ENCODE measurements at regions not wholly inside any gene's neighbourhood (a gene's known extent, or its start where the extent isn't known, plus 50 kb on each side); places are given as distances from the start of the nearest gene placed in this dataset.

GRCh38 chr6:139996253-139996834 lies 621.9 kb upstream of the CITED2 start:
- Histone ChIP-seq H3K36me3 (ENCODE audit: control insufficient read depth in 2 of 2, insufficient read depth in 2 of 2, low read length in 1 of 2) (no peaks in the 10 kb centered on the region), H3K27ac (ENCODE audit: low read depth in 1 of 2, low read length in 1 of 2) (no peak overlapping the region), H3K4me1 (ENCODE audit: control insufficient read depth in 2 of 2, insufficient read depth in 2 of 2, low read length in 2 of 2) (no peaks in the 10 kb centered on the region), H3K4me3 (ENCODE audit: low read length in 2 of 2) (no peak overlapping the region), H3K9me3 (ENCODE audit: control insufficient read depth in 2 of 2, insufficient read depth in 1 of 2, low read length in 1 of 2) (no peaks in the 10 kb centered on the region), H3K27me3 (ENCODE audit: control insufficient read depth in 2 of 2, insufficient read depth in 1 of 2, low read length in 1 of 2) (no peaks in the 10 kb centered on the region)
- WGBS: 91% methylated on average over 6 of the region's 6 CpGs
- DNase-seq (ENCODE audit: low read depth in 6 of 9, low spot score in 9 of 9): no peak

GRCh38 chr6:139994998-139995397 lies 620.5 kb upstream of the CITED2 start:
- no peaks in the 10 kb centered on the region for H3K4me1 ChIP-seq (ENCODE audit: control insufficient read depth in 2 of 2, insufficient read depth in 2 of 2, low read length in 2 of 2)
- no peaks in the 10 kb centered on the region for H3K27me3 ChIP-seq (ENCODE audit: control insufficient read depth in 2 of 2, insufficient read depth in 1 of 2, low read length in 1 of 2)
- no peaks in the 10 kb centered on the region for H3K9me3 ChIP-seq (ENCODE audit: control insufficient read depth in 2 of 2, insufficient read depth in 1 of 2, low read length in 1 of 2)
- H3K36me3 ChIP-seq (ENCODE audit: control insufficient read depth in 2 of 2, insufficient read depth in 2 of 2, low read length in 1 of 2): no peaks in the 10 kb centered on the region
- no peak overlapping the region for H3K27ac ChIP-seq (ENCODE audit: low read depth in 1 of 2, low read length in 1 of 2)
- DNase-seq (ENCODE audit: low read depth in 6 of 9, low spot score in 9 of 9): no peak
- no peak overlapping the region for H3K4me3 ChIP-seq (ENCODE audit: low read length in 2 of 2)

- 91% methylated on average over 8 of the region's 8 CpGs for WGBS
These were observed 616.5 kb upstream of the CITED2 start for GRCh38 chr6:139990856-139991465.

GRCh38 chr6:139990026-139990686 lies 615.7 kb upstream of the CITED2 start:
- Histone ChIP-seq H3K9me3 (ENCODE audit: control insufficient read depth in 2 of 2, insufficient read depth in 1 of 2, low read length in 1 of 2) (no peaks in the 10 kb centered on the region), H3K27me3 (ENCODE audit: control insufficient read depth in 2 of 2, insufficient read depth in 1 of 2, low read length in 1 of 2) (no peaks in the 10 kb centered on the region), H3K36me3 (ENCODE audit: control insufficient read depth in 2 of 2, insufficient read depth in 2 of 2, low read length in 1 of 2) (no peaks in the 10 kb centered on the region), H3K4me3 (ENCODE audit: low read length in 2 of 2) (no peak overlapping the region), H3K27ac (ENCODE audit: low read depth in 1 of 2, low read length in 1 of 2) (no peak overlapping the region), H3K4me1 (ENCODE audit: control insufficient read depth in 2 of 2, insufficient read depth in 2 of 2, low read length in 2 of 2) (no peaks in the 10 kb centered on the region)
- WGBS: 71% methylated on average over 4 of the region's 4 CpGs
- no peak for DNase-seq (ENCODE audit: low read depth in 6 of 9, low spot score in 9 of 9)

More at GRCh38 chr6:139990856-139991465, 616.5 kb upstream of the CITED2 start:
- Histone ChIP-seq H3K9me3 (ENCODE audit: control insufficient read depth in 2 of 2, insufficient read depth in 1 of 2, low read length in 1 of 2) (no peaks in the 10 kb centered on the region), H3K27me3 (ENCODE audit: control insufficient read depth in 2 of 2, insufficient read depth in 1 of 2, low read length in 1 of 2) (no peaks in the 10 kb centered on the region), H3K27ac (ENCODE audit: low read depth in 1 of 2, low read length in 1 of 2) (no peak overlapping the region), H3K4me1 (ENCODE audit: control insufficient read depth in 2 of 2, insufficient read depth in 2 of 2, low read length in 2 of 2) (no peaks in the 10 kb centered on the region), H3K4me3 (ENCODE audit: low read length in 2 of 2) (no peak overlapping the region), H3K36me3 (ENCODE audit: control insufficient read depth in 2 of 2, insufficient read depth in 2 of 2, low read length in 1 of 2) (no peaks in the 10 kb centered on the region)
- no peak for DNase-seq (ENCODE audit: low read depth in 6 of 9, low spot score in 9 of 9)

- no peaks in the 10 kb centered on the region for H3K36me3 ChIP-seq (ENCODE audit: control insufficient read depth in 2 of 2, insufficient read depth in 2 of 2, low read length in 1 of 2)
- H3K9me3 ChIP-seq (ENCODE audit: control insufficient read depth in 2 of 2, insufficient read depth in 1 of 2, low read length in 1 of 2): no peaks in the 10 kb centered on the region
- no peak for DNase-seq (ENCODE audit: low read depth in 6 of 9, low spot score in 9 of 9)
- H3K4me3 ChIP-seq (ENCODE audit: low read length in 2 of 2): no peak overlapping the region
- H3K27ac ChIP-seq (ENCODE audit: low read depth in 1 of 2, low read length in 1 of 2): no peak overlapping the region
- no peaks in the 10 kb centered on the region for H3K27me3 ChIP-seq (ENCODE audit: control insufficient read depth in 2 of 2, insufficient read depth in 1 of 2, low read length in 1 of 2)
- H3K4me1 ChIP-seq (ENCODE audit: control insufficient read depth in 2 of 2, insufficient read depth in 2 of 2, low read length in 2 of 2): no peaks in the 10 kb centered on the region
These were observed 614.2 kb upstream of the CITED2 start for GRCh38 chr6:139988685-139989084.

GRCh38 chr6:139987091-139987490 lies 612.6 kb upstream of the CITED2 start:
- Histone ChIP-seq H3K36me3 (ENCODE audit: control insufficient read depth in 2 of 2, insufficient read depth in 2 of 2, low read length in 1 of 2) (no peaks in the 10 kb centered on the region), H3K9me3 (ENCODE audit: control insufficient read depth in 2 of 2, insufficient read depth in 1 of 2, low read length in 1 of 2) (no peaks in the 10 kb centered on the region), H3K27ac (ENCODE audit: low read depth in 1 of 2, low read length in 1 of 2) (no peak overlapping the region), H3K27me3 (ENCODE audit: control insufficient read depth in 2 of 2, insufficient read depth in 1 of 2, low read length in 1 of 2) (no peaks in the 10 kb centered on the region), H3K4me1 (ENCODE audit: control insufficient read depth in 2 of 2, insufficient read depth in 2 of 2, low read length in 2 of 2) (no peaks in the 10 kb centered on the region), H3K4me3 (ENCODE audit: low read length in 2 of 2) (no peak overlapping the region)
- DNase-seq (ENCODE audit: low read depth in 6 of 9, low spot score in 9 of 9): no peak

DNA sequence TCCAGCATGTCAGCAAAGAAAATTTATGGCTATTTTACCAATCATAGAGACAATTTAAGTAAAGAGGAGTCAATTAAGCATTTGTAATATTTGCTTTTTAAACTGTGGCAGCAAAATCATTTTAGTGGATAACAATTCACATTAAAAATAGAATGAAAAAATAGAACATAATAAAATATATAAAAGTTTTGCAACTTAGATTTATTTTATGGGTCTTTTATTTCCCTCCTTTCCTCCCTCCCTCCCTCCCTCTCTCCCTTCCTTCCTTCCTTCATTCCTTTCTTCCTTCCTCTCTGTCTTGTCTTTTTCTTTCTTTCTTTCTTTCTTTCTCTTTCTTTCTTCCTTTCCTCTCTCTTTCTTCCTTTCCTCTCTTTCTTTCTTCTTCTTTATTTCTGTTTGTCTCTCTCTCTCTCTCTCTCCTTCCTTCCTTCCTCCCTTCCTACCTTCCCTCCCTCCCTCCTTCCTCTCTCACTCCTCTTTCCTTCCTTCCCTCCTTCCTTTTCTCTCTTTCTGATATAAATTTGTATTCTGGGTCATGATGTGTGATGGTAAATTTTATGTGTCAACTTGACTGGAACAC lies 610.9 kb upstream of the CITED2 start:
- DNase-seq (ENCODE audit: low read depth in 6 of 9, low spot score in 9 of 9): no peak
- Histone ChIP-seq H3K9me3 (ENCODE audit: control insufficient read depth in 2 of 2, insufficient read depth in 1 of 2, low read length in 1 of 2) (no peaks in the 10 kb centered on the region), H3K4me1 (ENCODE audit: control insufficient read depth in 2 of 2, insufficient read depth in 2 of 2, low read length in 2 of 2) (no peaks in the 10 kb centered on the region), H3K4me3 (ENCODE audit: low read length in 2 of 2) (no peak overlapping the region), H3K36me3 (ENCODE audit: control insufficient read depth in 2 of 2, insufficient read depth in 2 of 2, low read length in 1 of 2) (no peaks in the 10 kb centered on the region), H3K27me3 (ENCODE audit: control insufficient read depth in 2 of 2, insufficient read depth in 1 of 2, low read length in 1 of 2) (no peaks in the 10 kb centered on the region), H3K27ac (ENCODE audit: low read depth in 1 of 2, low read length in 1 of 2) (no peak overlapping the region)

DNA sequence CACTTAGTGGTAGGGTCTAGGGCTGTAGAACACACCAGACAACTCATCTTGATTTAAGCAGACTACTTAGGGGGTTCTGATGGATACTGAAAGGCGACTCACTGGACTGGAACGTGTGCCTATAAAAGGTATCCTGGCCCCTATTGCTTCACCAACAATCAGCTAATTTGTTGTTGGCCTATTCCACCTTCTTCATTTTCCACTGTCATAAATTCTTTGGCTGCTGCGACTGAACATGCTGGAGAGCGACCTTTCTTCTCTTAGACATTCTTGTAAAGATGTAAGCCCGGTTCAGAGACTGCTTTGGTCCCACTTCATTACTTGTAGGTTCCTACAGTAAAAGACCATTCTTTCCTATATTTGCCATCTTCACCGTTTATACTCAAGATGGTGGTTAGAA lies 609.9 kb upstream of the CITED2 start:
- no peaks in the 10 kb centered on the region for H3K27me3 ChIP-seq (ENCODE audit: control insufficient read depth in 2 of 2, insufficient read depth in 1 of 2, low read length in 1 of 2)
- H3K9me3 ChIP-seq (ENCODE audit: control insufficient read depth in 2 of 2, insufficient read depth in 1 of 2, low read length in 1 of 2): no peaks in the 10 kb centered on the region
- no peak for DNase-seq (ENCODE audit: low read depth in 6 of 9, low spot score in 9 of 9)
- no peak overlapping the region for H3K4me3 ChIP-seq (ENCODE audit: low read length in 2 of 2)
- no peaks in the 10 kb centered on the region for H3K4me1 ChIP-seq (ENCODE audit: control insufficient read depth in 2 of 2, insufficient read depth in 2 of 2, low read length in 2 of 2)
- H3K27ac ChIP-seq (ENCODE audit: low read depth in 1 of 2, low read length in 1 of 2): no peak overlapping the region
- WGBS: 97% methylated on average over 6 of the region's 6 CpGs
- no peaks in the 10 kb centered on the region for H3K36me3 ChIP-seq (ENCODE audit: control insufficient read depth in 2 of 2, insufficient read depth in 2 of 2, low read length in 1 of 2)

DNA sequence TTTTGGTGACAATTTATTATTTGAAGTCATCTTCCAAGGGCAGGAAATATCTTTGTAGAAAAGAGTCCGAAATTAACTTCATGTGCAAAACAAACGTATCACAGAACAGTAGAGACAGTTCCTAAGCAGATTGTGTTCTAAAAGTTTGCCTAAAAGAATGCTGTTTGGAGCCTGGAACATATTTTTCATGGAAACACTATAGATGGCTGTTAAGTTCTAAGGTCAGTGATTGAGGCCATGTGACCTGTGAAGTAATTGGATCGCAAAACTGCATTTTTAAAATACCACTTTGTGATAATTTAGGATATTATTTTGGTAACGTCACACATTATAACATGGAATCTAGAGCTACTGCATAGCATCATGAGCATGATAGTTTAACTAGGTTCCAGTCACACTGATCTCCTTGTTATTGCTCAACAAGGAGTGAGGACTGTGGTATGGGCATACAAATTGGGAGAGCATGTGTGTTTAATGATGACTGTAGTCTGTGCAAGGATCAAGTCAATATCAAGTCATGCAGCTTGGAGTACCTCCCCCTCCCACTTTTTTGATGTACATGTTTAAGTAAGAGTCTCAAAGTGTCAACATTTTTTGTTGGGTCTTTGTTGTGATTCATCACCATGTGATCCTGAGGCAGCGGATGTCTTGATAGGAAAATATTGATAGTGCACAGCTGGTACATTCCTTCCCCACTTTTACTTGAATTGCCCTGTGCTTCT lies 609.3 kb upstream of the CITED2 start:
- H3K27ac ChIP-seq (ENCODE audit: low read depth in 1 of 2, low read length in 1 of 2): no peak overlapping the region
- DNase-seq (ENCODE audit: low read depth in 6 of 9, low spot score in 9 of 9): no peak
- no peaks in the 10 kb centered on the region for H3K27me3 ChIP-seq (ENCODE audit: control insufficient read depth in 2 of 2, insufficient read depth in 1 of 2, low read length in 1 of 2)
- H3K4me1 ChIP-seq (ENCODE audit: control insufficient read depth in 2 of 2, insufficient read depth in 2 of 2, low read length in 2 of 2): no peaks in the 10 kb centered on the region
- no peak overlapping the region for H3K4me3 ChIP-seq (ENCODE audit: low read length in 2 of 2)
- no peaks in the 10 kb centered on the region for H3K36me3 ChIP-seq (ENCODE audit: control insufficient read depth in 2 of 2, insufficient read depth in 2 of 2, low read length in 1 of 2)
- WGBS: 96% methylated on average over 5 of the region's 5 CpGs
- no peaks in the 10 kb centered on the region for H3K9me3 ChIP-seq (ENCODE audit: control insufficient read depth in 2 of 2, insufficient read depth in 1 of 2, low read length in 1 of 2)

Data from thymus (tissue), 11 donors.